SJCRH30 (cell line): ENCODE measurements at regions not wholly inside any gene's neighbourhood (a gene's known extent, or its start where the extent isn't known, plus 50 kb on each side); places are given as distances from the start of the nearest gene placed in this dataset.
A peak's percentile ranks its signal among the peaks of the same experiment; 100 is the strongest.

Experiments
- DNase-seq, 2 experiments: peaks; one replicate each; pipeline ENCODE4 v3.0.0-alpha.2; 2015 to 2020
- H3K27ac ChIP-seq: fragments of 250-450 bp; sonication (Bioruptor Pico); 2 replicates; pipeline ENCODE4 v1.5.1; 2020; ENCODE audit warnings: mild to moderate bottlenecking, moderate library complexity
- H3K27me3 ChIP-seq: fragments of 250-450 bp; sonication (Bioruptor Pico); 2 replicates; pipeline ENCODE4 v1.5.1; 2020; ENCODE audit warnings: mild to moderate bottlenecking, moderate library complexity
- H3K36me3 ChIP-seq: fragments of 250-450 bp; sonication (Bioruptor Pico); 2 replicates; pipeline ENCODE4 v1.5.1; 2020; ENCODE audit warnings: mild to moderate bottlenecking, moderate library complexity
- H3K4me1 ChIP-seq: fragments of 250-450 bp; sonication (Bioruptor Pico); 2 replicates; pipeline ENCODE4 v1.5.1; 2020; ENCODE audit warnings: mild to moderate bottlenecking, moderate library complexity
- H3K4me3 ChIP-seq: fragments of 250-450 bp; sonication (Bioruptor Pico); 2 replicates; pipeline ENCODE4 v1.5.1; 2020; ENCODE audit warnings: mild to moderate bottlenecking, moderate library complexity
- H3K9me3 ChIP-seq: fragments of 250-450 bp; sonication (Bioruptor Pico); replicated peaks from 2 replicates; pipeline ENCODE4 v1.5.1; 2020; ENCODE audit warnings: mild to moderate bottlenecking, moderate library complexity

GRCh38 chr5:51449026-51449425 lies 65.8 kb downstream of the ISL1 start:
- no peaks in the 10 kb centered on the region for H3K36me3 ChIP-seq
- peaks cover 32% of the 10 kb centered on the region for H3K4me1 ChIP-seq
- H3K27ac ChIP-seq, result no peak overlapping the region
- H3K9me3 ChIP-seq, result no peaks in the 10 kb centered on the region; the same call in 1 of the 2 replicates
- no peak overlapping the region for H3K4me3 ChIP-seq
- DNase-seq, result peak in 1 of 2 experiments; percentile 41
- H3K27me3 ChIP-seq, result no peaks in the 10 kb centered on the region

- Histone ChIP-seq H3K4me3 (no peak overlapping the region), H3K9me3 (no peaks in the 10 kb centered on the region; the same call in 1 of the 2 replicates), H3K36me3 (no peaks in the 10 kb centered on the region), H3K27ac (no peak overlapping the region), H3K27me3 (no peaks in the 10 kb centered on the region), H3K4me1 (peaks cover 32% of the 10 kb centered on the region)
- DNase-seq, result peak; percentile 14 to 34
Observed at GRCh38 chr5:51452562-51452961, 69.3 kb downstream of the ISL1 start.

DNA sequence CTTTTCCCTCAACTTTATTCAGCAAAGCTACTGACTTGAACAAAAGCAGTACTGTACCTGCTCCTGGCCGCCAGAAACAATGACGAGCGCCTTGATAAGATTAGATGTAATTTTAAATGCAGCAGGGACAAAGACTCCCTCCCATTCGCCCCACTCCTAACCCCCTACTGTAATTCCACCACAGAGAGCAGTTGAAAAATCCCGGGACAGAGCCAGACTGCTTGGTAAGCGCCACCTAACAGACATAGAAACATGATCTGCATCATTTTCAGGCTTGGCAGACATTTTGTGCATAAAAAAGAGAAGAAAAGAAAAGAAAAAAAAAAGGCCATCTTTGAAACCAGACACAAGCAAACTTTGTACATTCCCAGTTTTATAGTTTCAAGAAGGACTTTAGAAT lies 81.9 kb downstream of the ISL1 start:
- Histone ChIP-seq H3K4me1 (no peaks in the 10 kb centered on the region), H3K9me3 (no peaks in the 10 kb centered on the region), H3K27ac (no peak overlapping the region), H3K27me3 (no peaks in the 10 kb centered on the region), H3K4me3 (no peak overlapping the region), H3K36me3 (no peaks in the 10 kb centered on the region)
- DNase-seq, result peak; percentile 19 to 55

GRCh38 chr5:51466214-51466613 lies 83.0 kb downstream of the ISL1 start:
- no peaks in the 10 kb centered on the region for H3K4me1 ChIP-seq
- no peaks in the 10 kb centered on the region for H3K27me3 ChIP-seq
- H3K36me3 ChIP-seq, result no peaks in the 10 kb centered on the region
- no peak for DNase-seq
- H3K27ac ChIP-seq, result no peak overlapping the region
- H3K4me3 ChIP-seq, result no peak overlapping the region
- H3K9me3 ChIP-seq, result no peaks in the 10 kb centered on the region

- no peak overlapping the region for H3K4me3 ChIP-seq
- no peaks in the 10 kb centered on the region for H3K36me3 ChIP-seq
- no peak for DNase-seq
- H3K9me3 ChIP-seq, result no peaks in the 10 kb centered on the region
- no peaks in the 10 kb centered on the region for H3K4me1 ChIP-seq
- no peaks in the 10 kb centered on the region for H3K27me3 ChIP-seq
- H3K27ac ChIP-seq, result no peak overlapping the region
Observed at GRCh38 chr5:51468196-51468595, 84.9 kb downstream of the ISL1 start.

DNA sequence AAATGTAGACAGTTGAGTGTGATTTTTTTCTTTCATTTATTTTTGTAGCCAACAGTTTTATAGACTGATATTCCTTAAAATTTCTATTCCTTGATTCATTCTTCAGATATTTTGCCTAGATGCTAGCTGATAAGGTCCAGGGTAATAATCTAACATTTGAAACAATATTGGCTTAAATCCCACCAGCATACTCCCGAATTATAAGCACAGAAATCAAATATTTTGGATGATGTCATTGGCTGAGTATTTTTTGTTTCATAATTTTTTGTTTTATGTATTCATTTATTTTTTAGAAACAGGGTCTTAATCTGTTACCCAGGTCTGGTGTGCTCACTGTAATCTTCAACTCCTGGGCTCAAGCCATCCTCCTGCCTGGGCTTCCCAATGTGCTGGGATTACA lies 88.4 kb downstream of the ISL1 start:
- DNase-seq, result no peak
- Histone ChIP-seq H3K36me3 (no peaks in the 10 kb centered on the region), H3K4me1 (no peaks in the 10 kb centered on the region), H3K9me3 (no peaks in the 10 kb centered on the region), H3K27ac (no peak overlapping the region), H3K4me3 (no peak overlapping the region), H3K27me3 (no peaks in the 10 kb centered on the region)

- Histone ChIP-seq H3K9me3 (no peaks in the 10 kb centered on the region), H3K4me3 (no peak overlapping the region), H3K27ac (no peak overlapping the region), H3K36me3 (no peaks in the 10 kb centered on the region), H3K27me3 (no peaks in the 10 kb centered on the region), H3K4me1 (no peaks in the 10 kb centered on the region)
- no peak for DNase-seq
Observed at GRCh38 chr5:51472472-51472871, 89.2 kb downstream of the ISL1 start.

GRCh38 chr5:51475628-51476027 lies 92.4 kb downstream of the ISL1 start:
- no peaks in the 10 kb centered on the region for H3K4me1 ChIP-seq
- no peaks in the 10 kb centered on the region for H3K27me3 ChIP-seq
- H3K27ac ChIP-seq, result no peak overlapping the region
- H3K4me3 ChIP-seq, result no peak overlapping the region
- no peaks in the 10 kb centered on the region for H3K9me3 ChIP-seq
- DNase-seq, result no peak
- H3K36me3 ChIP-seq, result no peaks in the 10 kb centered on the region

- no peaks in the 10 kb centered on the region for H3K27me3 ChIP-seq
- no peaks in the 10 kb centered on the region for H3K9me3 ChIP-seq
- no peak for DNase-seq
- no peak overlapping the region for H3K27ac ChIP-seq
- no peaks in the 10 kb centered on the region for H3K36me3 ChIP-seq
- no peaks in the 10 kb centered on the region for H3K4me1 ChIP-seq
- H3K4me3 ChIP-seq, result no peak overlapping the region
Observed at GRCh38 chr5:51476431-51476830, 93.2 kb downstream of the ISL1 start.

DNA sequence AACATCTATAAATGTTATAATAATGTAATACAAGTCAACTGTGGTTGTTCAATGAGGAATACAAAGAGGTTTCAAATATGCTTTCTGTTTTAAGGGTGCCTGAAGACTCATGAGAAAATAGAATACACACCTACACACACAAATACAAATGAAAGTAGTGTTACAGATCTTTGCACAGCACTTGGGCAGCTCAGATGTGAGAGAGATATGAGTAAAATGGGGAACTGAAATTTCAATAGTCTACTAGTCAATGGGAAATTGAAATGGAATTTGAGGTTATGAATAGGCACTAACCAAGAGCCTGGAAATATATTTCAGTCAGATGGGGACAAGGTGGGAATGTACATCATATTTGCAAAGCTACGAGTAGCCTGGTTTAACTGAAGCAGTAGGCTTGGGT lies 96.6 kb downstream of the ISL1 start:
- no peaks in the 10 kb centered on the region for H3K9me3 ChIP-seq
- no peak overlapping the region for H3K4me3 ChIP-seq

GRCh38 chr5:51484326-51484725 lies 101.1 kb downstream of the ISL1 start:
- no peaks in the 10 kb centered on the region for H3K4me1 ChIP-seq
- H3K36me3 ChIP-seq, result no peaks in the 10 kb centered on the region
- no peak for DNase-seq
- H3K4me3 ChIP-seq, result no peak overlapping the region
- H3K27ac ChIP-seq, result no peak overlapping the region
- no peaks in the 10 kb centered on the region for H3K27me3 ChIP-seq
- no peaks in the 10 kb centered on the region for H3K9me3 ChIP-seq

More for the DNA sequence above, 96.6 kb downstream of the ISL1 start:
- Histone ChIP-seq H3K27me3 (no peaks in the 10 kb centered on the region), H3K27ac (no peak overlapping the region), H3K4me1 (no peaks in the 10 kb centered on the region), H3K36me3 (no peaks in the 10 kb centered on the region)
- DNase-seq, result no peak

- no peak overlapping the region for H3K27ac ChIP-seq
- no peaks in the 10 kb centered on the region for H3K9me3 ChIP-seq
- DNase-seq, result no peak
- no peaks in the 10 kb centered on the region for H3K4me1 ChIP-seq
- H3K36me3 ChIP-seq, result no peaks in the 10 kb centered on the region
- no peaks in the 10 kb centered on the region for H3K27me3 ChIP-seq
- no peak overlapping the region for H3K4me3 ChIP-seq
Observed at GRCh38 chr5:51486158-51486557, 102.9 kb downstream of the ISL1 start.

GRCh38 chr5:51487952-51488351 lies 104.7 kb downstream of the ISL1 start:
- Histone ChIP-seq H3K27ac (no peak overlapping the region), H3K36me3 (no peaks in the 10 kb centered on the region), H3K27me3 (no peaks in the 10 kb centered on the region), H3K4me1 (no peaks in the 10 kb centered on the region), H3K4me3 (no peak overlapping the region), H3K9me3 (no peaks in the 10 kb centered on the region)
- DNase-seq, result no peak

DNA sequence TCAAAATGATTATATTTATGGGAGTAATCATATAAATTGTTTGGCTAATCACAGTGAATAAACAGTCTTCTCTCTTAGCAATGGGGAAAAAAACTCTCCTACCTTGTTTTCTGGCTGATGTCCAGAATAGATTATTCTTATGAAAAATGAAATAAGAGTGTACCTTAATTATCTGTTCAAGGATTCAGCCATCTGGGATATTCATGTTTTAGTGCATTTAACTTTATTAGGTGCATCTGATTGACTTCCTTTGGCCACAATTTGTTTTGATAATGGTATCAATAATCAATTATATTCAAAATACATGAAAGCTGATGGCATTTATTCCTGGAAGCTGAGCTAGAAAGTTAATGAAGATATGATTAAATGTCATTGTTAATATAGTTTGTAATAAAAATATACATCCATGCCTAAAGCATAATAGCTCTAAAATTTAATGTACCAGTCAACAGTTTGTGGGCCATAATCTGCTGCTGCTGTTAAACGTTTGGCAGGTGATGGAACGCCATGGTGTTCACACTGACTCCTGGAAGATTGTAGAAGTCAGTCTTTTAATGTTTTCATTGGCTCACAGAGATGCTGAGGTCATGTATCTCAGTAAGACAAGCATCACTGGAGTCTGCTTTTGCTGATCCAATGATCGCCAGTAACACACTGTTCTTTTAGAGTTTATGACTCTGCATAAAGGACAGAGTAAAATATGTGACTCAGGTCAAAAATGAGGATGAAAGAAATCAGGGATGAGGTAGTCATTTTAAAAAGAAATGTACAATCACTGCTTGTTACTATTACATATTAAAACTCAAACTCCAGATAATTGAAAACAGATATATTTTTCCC lies 105.8 kb downstream of the ISL1 start:
- Histone ChIP-seq H3K4me1 (no peaks in the 10 kb centered on the region), H3K9me3 (no peaks in the 10 kb centered on the region), H3K27me3 (no peaks in the 10 kb centered on the region), H3K27ac (no peak overlapping the region), H3K4me3 (no peak overlapping the region), H3K36me3 (no peaks in the 10 kb centered on the region)
- no peak for DNase-seq

GRCh38 chr5:51494821-51495220 lies 111.6 kb downstream of the ISL1 start:
- H3K27ac ChIP-seq, result no peak overlapping the region
- no peaks in the 10 kb centered on the region for H3K36me3 ChIP-seq
- H3K27me3 ChIP-seq, result no peaks in the 10 kb centered on the region
- DNase-seq, result no peak
- no peaks in the 10 kb centered on the region for H3K9me3 ChIP-seq
- H3K4me1 ChIP-seq, result peaks cover 8% of the 10 kb centered on the region; the same call in 1 of the 2 replicates
- H3K4me3 ChIP-seq, result no peak overlapping the region

GRCh38 chr5:51495672-51496071 lies 112.4 kb downstream of the ISL1 start:
- H3K36me3 ChIP-seq, result no peaks in the 10 kb centered on the region
- no peak overlapping the region for H3K4me3 ChIP-seq
- H3K9me3 ChIP-seq, result no peaks in the 10 kb centered on the region
- peaks cover 8% of the 10 kb centered on the region; the same call in 1 of the 2 replicates for H3K4me1 ChIP-seq
- no peaks in the 10 kb centered on the region for H3K27me3 ChIP-seq
- DNase-seq, result peak; percentile 6 to 40
- H3K27ac ChIP-seq, result peak overlapping the region; percentile 28; the same call in 1 of the 2 replicates
